ENCODE measurements at regions not wholly inside any gene's neighbourhood (a gene's known extent, or its start where the extent isn't known, plus 50 kb on each side); places are given as distances from the start of the nearest gene placed in this dataset.
"Not testable (repeated sequence)": the region's sequence is repeated elsewhere in the genome, so short reads cannot be mapped to it uniquely, and the experiment has no call there.

- TF ChIP-seq GABPA (IDR thresholded peaks at IDR 0.05; ENCODE audit: low read depth); CTCF (IDR thresholded peaks at IDR 0.05; ENCODE audit: insufficient read depth, low read length); POLR2AphosphoS5 (IDR thresholded peaks at IDR 0.05; ENCODE audit: low read depth): not testable (repeated sequence)
Measured at GRCh38 chr9:40934480-40934879, 194.0 kb downstream of the FOXD4L6 start.
